Heart right ventricle (tissue), 16 donors: ENCODE measurements at regions not wholly inside any gene's neighbourhood (a gene's known extent, or its start where the extent isn't known, plus 50 kb on each side); places are given as distances from the start of the nearest gene placed in this dataset.

Experiments
- ATAC-seq, 8 donors: fragments of 200-7000 bp; cut with Tn5 transposase; one replicate each; pipeline ENCODE4 v1.9.1; 2020; ENCODE audit warnings: mild to moderate bottlenecking in 8 of 8, moderate library complexity in 8 of 8, moderate number of reproducible peaks in 1 of 8
- DNase-seq, 2 donors: peaks; one replicate each; pipeline ENCODE4 v3.0.0-alpha.2; 2020
- H3K27ac ChIP-seq, 10 donors: fragments of 200-600 bp; sonication (generic) in 2 of 10; one replicate each; pipeline versions ENCODE4 v1.5.0 to v1.8.0; 2020 to 2022; ENCODE audit warnings: mild to moderate bottlenecking in 3 of 10
- H3K27me3 ChIP-seq, 7 donors: fragments of 200-600 bp; one replicate each; pipeline ENCODE4 v1.8.0; 2021 to 2022; ENCODE audit warnings: mild to moderate bottlenecking in 2 of 7
- H3K36me3 ChIP-seq, 9 donors: fragments of 200-600 bp; sonication (generic) in 1 of 9; one replicate each; pipeline versions ENCODE4 v1.5.0 to v1.8.0; 2020 to 2022; ENCODE audit warnings: mild to moderate bottlenecking in 2 of 9
- H3K4me1 ChIP-seq, 9 donors: fragments of 200-600 bp; sonication (generic) in 1 of 9; one replicate each; pipeline versions ENCODE4 v1.5.0 to v1.8.0; 2020 to 2022; ENCODE audit warnings: mild to moderate bottlenecking in 4 of 9
- H3K4me3 ChIP-seq, 10 donors: fragments of 200-600 bp; sonication (generic) in 2 of 10; one replicate each; pipeline versions ENCODE4 v1.5.0 to v1.8.0; 2020 to 2022; ENCODE audit warnings: mild to moderate bottlenecking in 7 of 10, moderate library complexity in 2 of 10
- H3K9me3 ChIP-seq, 11 donors: fragments of 200-600 bp in 10 of 11; sonication (generic) in 2 of 11; one replicate each; pipeline versions ENCODE4 v1.5.0 to v1.8.0; 2013 to 2022; ENCODE audit warnings: mild to moderate bottlenecking in 2 of 11, control low read depth in 1 of 11, moderate library complexity in 1 of 11
- CTCF ChIP-seq, 9 donors: fragments of 200-600 bp; sonication (generic) in 2 of 9; IDR thresholded peaks; one replicate each; pipeline versions ENCODE4 v1.5.0 to v1.8.0; 2021 to 2022; ENCODE audit warnings: antibody characterized with exemption in 9 of 9, mild to moderate bottlenecking in 5 of 9, moderate library complexity in 1 of 9
- WGBS, 2 donors: extraction: QIAGEN DNeasy Blood & Tissue Kit; methylation state at CpG; one replicate each; pipeline ENCODE4 v1.1.7; 2013; ENCODE audit warnings: inconsistent platforms in 1 of 2; 5-methylcytosine and 5-hydroxymethylcytosine counted together
- intact Hi-C, 10 donors: fragments of 100-400 bp; cut with DNase I; formaldehyde crosslinking; loops; one replicate each; pipeline versions ENCODE4 v1.11.1 to v1.14.2; 2022
- donor health status: Arrhythmogenic right ventricular cardiomyopathy.
- donor health status: ischemic (EF 13 %, LVEDD 7.1; RV severe dilation, severe dysfunction).
- donor health status: healthy with polysubstance abuse.
- donor health status: DM: no; HTN: yes; CAD: no.
- donor health status: DM: no; HTN: no; CAD: no.
- donor health status: ischemic (EF 25% LVEDD 6.9; RV normal size, moderate dysfunction).
- donor health status: ischemic (EF 25% LVEDD 5.7; RV mildly dilated, moderate dysfunction).
- donor health status: healthy.
- donor health status: DM: yes; HTN: yes; CAD: no.
- donor health status: Ischemic cardiomyopathy.
- donor health status: ischemic (EF 35%, LVEDD 5.7; RV mildly dilated, moderate dysfunction).
- donor health status: nonischemic (EF 11% LVEDD 7.7; RV severe dilation, severe dysfunction).
- donor health status: DM: yes; HTN: yes; CAD: no.
- donor health status: PGD.
- donor health status: ischemic (EF 29% LVEDD 5.4; RV normal size, mild dysfunction).
- donor health status: nonischemic (EF 23%, LVEDD 6.1; RV moderate dilation, normal function).

DNA sequence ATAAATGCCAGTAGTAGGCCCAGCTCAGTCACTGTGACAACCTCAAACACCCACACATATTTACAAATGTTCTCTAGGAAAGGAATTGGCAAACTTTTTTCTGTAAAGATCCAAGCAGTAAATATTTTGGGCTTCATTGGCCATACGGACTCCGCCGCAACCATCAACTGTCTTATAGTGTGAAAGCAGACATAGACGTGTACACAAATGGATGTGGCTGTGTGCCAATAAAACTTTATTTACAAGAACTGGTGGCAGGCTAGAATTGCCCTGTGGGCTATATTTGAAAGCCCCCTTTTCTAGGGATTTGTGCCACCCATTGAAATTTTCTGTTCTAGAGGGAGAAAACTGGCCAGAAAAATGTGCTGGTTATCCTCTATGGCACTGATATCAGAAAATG is 683.8 kb upstream of the EEF2KMT start:
- no peaks in the 10 kb centered on the region for H3K4me1 ChIP-seq
- no peak overlapping the region for H3K27ac ChIP-seq
- H3K9me3 ChIP-seq, result peaks cover 0 to 28% (median 0%) of the 10 kb centered on the region in 11 donors
- H3K27me3 ChIP-seq, result no peaks in the 10 kb centered on the region
- intact Hi-C loops, result no loop called here
- WGBS, 2 donors, result 88 to 92% methylated on average over 4 of the region's 4 CpGs
- TF ChIP-seq CTCF (IDR thresholded peaks at IDR 0.05), result no peak
- H3K4me3 ChIP-seq, result no peak overlapping the region
- DNase-seq (no peak), ATAC-seq (no peak)
- H3K36me3 ChIP-seq, result no peaks in the 10 kb centered on the region

- ATAC-seq (no peak), DNase-seq (no peak)
- intact Hi-C loops, result no loop called here
- Histone ChIP-seq H3K9me3 (peaks cover 0 to 10% (median 0%) of the 10 kb centered on the region in 11 donors), H3K4me3 (no peak overlapping the region), H3K27me3 (no peaks in the 10 kb centered on the region), H3K36me3 (no peaks in the 10 kb centered on the region), H3K4me1 (no peaks in the 10 kb centered on the region), H3K27ac (no peak overlapping the region)
- no peak for TF ChIP-seq CTCF (IDR thresholded peaks at IDR 0.05)
- 54 to 62% methylated on average over 2 of the region's 2 CpGs for WGBS, 2 donors
These were observed 679.3 kb upstream of the EEF2KMT start for GRCh38 chr16:5776876-5777275.

DNA sequence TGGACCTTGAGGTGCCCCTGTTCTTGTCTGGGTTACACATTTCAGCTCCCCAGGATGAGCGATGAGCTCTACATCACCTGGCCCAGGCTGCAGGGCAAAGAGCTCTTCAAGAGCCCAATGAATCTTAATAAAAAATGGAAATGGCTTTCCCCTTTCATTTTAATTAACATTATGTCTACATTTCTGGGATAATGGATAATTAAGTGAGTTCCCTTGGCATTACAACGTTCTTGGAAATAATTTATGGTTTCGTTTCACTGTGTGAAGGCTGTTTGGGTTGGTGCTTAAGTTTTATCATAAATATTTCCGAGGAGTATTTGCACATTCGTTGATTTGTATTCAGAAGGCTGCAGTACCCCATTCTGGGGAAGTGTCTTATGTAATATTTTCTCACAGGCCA is 678.3 kb upstream of the EEF2KMT start:
- WGBS, 2 donors, result 65 to 74% methylated on average over 5 of the region's 5 CpGs
- intact Hi-C loops, result no loop called here
- ATAC-seq (no peak), DNase-seq (no peak)
- Histone ChIP-seq H3K4me3 (no peak overlapping the region), H3K4me1 (no peaks in the 10 kb centered on the region), H3K27ac (no peak overlapping the region), H3K9me3 (peaks cover 0 to 5% (median 0%) of the 10 kb centered on the region in 11 donors), H3K36me3 (no peaks in the 10 kb centered on the region), H3K27me3 (no peaks in the 10 kb centered on the region)
- no peak for TF ChIP-seq CTCF (IDR thresholded peaks at IDR 0.05)

GRCh38 chr16:5770118-5770517 is 672.5 kb upstream of the EEF2KMT start:
- Histone ChIP-seq H3K4me1 (no peaks in the 10 kb centered on the region), H3K27me3 (no peaks in the 10 kb centered on the region), H3K9me3 (no peaks in the 10 kb centered on the region), H3K4me3 (no peak overlapping the region), H3K36me3 (no peaks in the 10 kb centered on the region), H3K27ac (no peak overlapping the region)
- DNase-seq, result no peak
- no peak for TF ChIP-seq CTCF (IDR thresholded peaks at IDR 0.05)
- WGBS, 2 donors, result 82 to 86% methylated on average over 2 of the region's 2 CpGs
- intact Hi-C loops, result no loop called here
- ATAC-seq, result no peak

- ATAC-seq (no peak), DNase-seq (no peak)
- Histone ChIP-seq H3K27ac (no peak overlapping the region), H3K4me1 (no peaks in the 10 kb centered on the region), H3K27me3 (no peaks in the 10 kb centered on the region), H3K9me3 (no peaks in the 10 kb centered on the region), H3K4me3 (no peak overlapping the region), H3K36me3 (no peaks in the 10 kb centered on the region)
- TF ChIP-seq CTCF (IDR thresholded peaks at IDR 0.05), result no peak
- 70 to 75% methylated on average over 5 of the region's 5 CpGs for WGBS, 2 donors
- intact Hi-C loops, result no loop called here
These were observed 671.9 kb upstream of the EEF2KMT start for GRCh38 chr16:5769513-5769912.
